DOHH2 (cell line): ENCODE measurements at regions not wholly inside any gene's neighbourhood (a gene's known extent, or its start where the extent isn't known, plus 50 kb on each side); places are given as distances from the start of the nearest gene placed in this dataset.

Source experiments
- H3F3A ChIP-seq: fragments of 200-600 bp; sonication (generic), shearing (Covaris generic); 2 replicates; pipeline ENCODE4 v1.6.0; 2016; ENCODE audit warnings: antibody characterized with exemption, mild to moderate bottlenecking; ENCODE audit not compliant: control insufficient read depth, insufficient read depth
- H3K27ac ChIP-seq: fragments of 200-600 bp; sonication (generic); 2 replicates; pipeline ENCODE4 v1.5.1; 2014; ENCODE audit warnings: low read depth, mild to moderate bottlenecking, low read length, moderate library complexity
- H3K27me3 ChIP-seq: fragments of 200-600 bp; sonication (generic); 2 replicates; pipeline ENCODE4 v1.6.1; 2014; ENCODE audit warnings: mild to moderate bottlenecking, low read length, mixed read lengths; ENCODE audit not compliant: control insufficient read depth
- H3K36me3 ChIP-seq: fragments of 200-600 bp; sonication (generic); 2 replicates; pipeline ENCODE4 v1.6.1; 2014; ENCODE audit warnings: mild to moderate bottlenecking, low read length, moderate library complexity, mixed read lengths; ENCODE audit not compliant: control insufficient read depth
- H3K4me1 ChIP-seq: fragments of 200-600 bp; sonication (generic); 2 replicates; pipeline ENCODE4 v1.6.1; 2014; ENCODE audit warnings: mild to moderate bottlenecking, low read length, mixed read lengths; ENCODE audit not compliant: control insufficient read depth
- H3K4me2 ChIP-seq: fragments of 200-600 bp; sonication (generic); 2 replicates; pipeline ENCODE4 v1.6.0; 2014; ENCODE audit warnings: mild to moderate bottlenecking, low read length, moderate library complexity
- H3K4me3 ChIP-seq: fragments of 200-600 bp; sonication (generic); 2 replicates; pipeline ENCODE4 v1.5.1; 2014; ENCODE audit warnings: mild to moderate bottlenecking, low read length, mixed read lengths
- H3K79me2 ChIP-seq: fragments of 200-600 bp; sonication (generic); 2 replicates; pipeline ENCODE4 v1.6.1; 2014; ENCODE audit warnings: mild to moderate bottlenecking, low read length, mixed read lengths; ENCODE audit not compliant: control insufficient read depth
- H3K9me2 ChIP-seq: fragments of 200-600 bp; sonication (generic); replicated peaks from 2 replicates; pipeline ENCODE4 v1.6.1; 2014; ENCODE audit warnings: mild to moderate bottlenecking, low read length, mixed read lengths; ENCODE audit not compliant: control insufficient read depth
- H3K9me3 ChIP-seq: fragments of 200-600 bp; sonication (generic); 2 replicates; pipeline ENCODE4 v1.6.1; 2014; ENCODE audit warnings: antibody characterized with exemption, low read length, mixed read lengths; ENCODE audit not compliant: control insufficient read depth, insufficient read depth
- H4K20me1 ChIP-seq: fragments of 200-600 bp; sonication (generic); 2 replicates; pipeline ENCODE4 v1.6.0; 2014; ENCODE audit warnings: low read depth, mild to moderate bottlenecking, antibody characterized with exemption, low read length, moderate library complexity; ENCODE audit not compliant: control insufficient read depth, insufficient read depth
- CTCF ChIP-seq: fragments of 200-600 bp; sonication (generic); IDR thresholded peaks from one replicate; pipeline ENCODE4 v1.5.1; 2014; ENCODE audit warnings: antibody characterized with exemption, mild to moderate bottlenecking, low read depth, low read length; ENCODE audit not compliant: poor library complexity, severe bottlenecking
- EZH2phosphoT487 ChIP-seq: fragments of 200-600 bp; sonication (generic); IDR thresholded peaks from 2 replicates; pipeline ENCODE4 v1.6.1; 2017; ENCODE audit warnings: borderline replicate concordance, mild to moderate bottlenecking, antibody characterized with exemption, low read length, moderate library complexity, mixed read lengths

- Histone ChIP-seq H3K4me1 (no peaks in the 10 kb centered on the region), H3K36me3 (no peaks in the 10 kb centered on the region), H4K20me1 (no peaks in the 10 kb centered on the region), H3K9me3 (no peaks in the 10 kb centered on the region), H3K27ac (no peak overlapping the region), H3F3A (no peaks in the 10 kb centered on the region), H3K9me2 (no peaks in the 10 kb centered on the region), H3K4me3 (no peak overlapping the region), H3K27me3 (no peaks in the 10 kb centered on the region), H3K4me2 (no peak overlapping the region), H3K79me2 (no peaks in the 10 kb centered on the region)
- TF ChIP-seq EZH2phosphoT487, result no peak
- TF ChIP-seq CTCF, result no peak
These were observed 561.2 kb downstream of the METTL4 start for GRCh38 chr18:2009942-2010697.

GRCh38 chr18:2027016-2027415 is 544.3 kb downstream of the METTL4 start:
- Histone ChIP-seq H3F3A (no peaks in the 10 kb centered on the region), H3K36me3 (no peaks in the 10 kb centered on the region), H3K9me3 (no peaks in the 10 kb centered on the region), H3K4me2 (no peak overlapping the region), H3K9me2 (no peaks in the 10 kb centered on the region), H3K79me2 (no peaks in the 10 kb centered on the region), H3K27ac (no peak overlapping the region), H3K4me3 (no peak overlapping the region), H4K20me1 (no peaks in the 10 kb centered on the region), H3K4me1 (no peaks in the 10 kb centered on the region), H3K27me3 (no peaks in the 10 kb centered on the region)
- TF ChIP-seq CTCF (no peak), EZH2phosphoT487 (no peak)

GRCh38 chr18:2027756-2028155 is 543.5 kb downstream of the METTL4 start:
- Histone ChIP-seq H3K27ac (no peak overlapping the region), H3K79me2 (no peaks in the 10 kb centered on the region), H3K36me3 (no peaks in the 10 kb centered on the region), H3K4me1 (no peaks in the 10 kb centered on the region), H3K27me3 (no peaks in the 10 kb centered on the region), H3K9me3 (no peaks in the 10 kb centered on the region), H4K20me1 (no peaks in the 10 kb centered on the region), H3K4me2 (no peak overlapping the region), H3K4me3 (no peak overlapping the region), H3F3A (no peaks in the 10 kb centered on the region), H3K9me2 (no peaks in the 10 kb centered on the region)
- no peak for TF ChIP-seq CTCF
- TF ChIP-seq EZH2phosphoT487, result no peak
